ENCODE measurements at regions not wholly inside any gene's neighbourhood (a gene's known extent, or its start where the extent isn't known, plus 50 kb on each side); places are given as distances from the start of the nearest gene placed in this dataset.

GRCh38 chr16:79270011-79270410 lies 330.5 kb downstream of the MAF start:
- no peak overlapping the region for H3K27ac ChIP-seq (ENCODE audit: low read length)
- no peak for TF ChIP-seq CTCF (IDR thresholded peaks at IDR 0.05; ENCODE audit: low read length)
- TF ChIP-seq EZH2 (optimal IDR thresholded peaks at IDR 0.05; ENCODE audit: low read depth, low read length) = no peak
- no peak for TF ChIP-seq EZH2phosphoT487 (IDR thresholded peaks at IDR 0.05; ENCODE audit: low read length)
- no peaks in the 10 kb centered on the region for H3K9me2 ChIP-seq (replicated peaks; ENCODE audit: insufficient read depth, low read length)
- H3K4me2 ChIP-seq (ENCODE audit: low read depth, low read length) = no peak overlapping the region
- H2AFZ ChIP-seq (ENCODE audit: low read length) = no peak overlapping the region
- no peak overlapping the region for H3K4me3 ChIP-seq (ENCODE audit: low read length)
- H4K20me1 ChIP-seq (ENCODE audit: insufficient read depth, low read length) = no peaks in the 10 kb centered on the region
- no peaks in the 10 kb centered on the region for H3F3A ChIP-seq (ENCODE audit: insufficient read depth, low read length)
- H3K9ac ChIP-seq (ENCODE audit: low read length) = no peak overlapping the region
- H3K9me3 ChIP-seq (replicated peaks; ENCODE audit: insufficient read depth, low read length) = no peaks in the 10 kb centered on the region
- H3K27me3 ChIP-seq (replicated peaks; ENCODE audit: insufficient read depth, low read length) = no peaks in the 10 kb centered on the region
- no peaks in the 10 kb centered on the region for H3K36me3 ChIP-seq (replicated peaks; ENCODE audit: insufficient read depth, low read length)
- DNase-seq = no peak
- no peaks in the 10 kb centered on the region for H3K79me2 ChIP-seq (ENCODE audit: low read length)
- H3K4me1 ChIP-seq (ENCODE audit: low read length) = no peaks in the 10 kb centered on the region

GRCh38 chr16:79269211-79269863 lies 331.2 kb downstream of the MAF start:
- no peak overlapping the region for H2AFZ ChIP-seq (ENCODE audit: low read length)
- no peak overlapping the region for H3K4me2 ChIP-seq (ENCODE audit: low read depth, low read length)
- no peak for TF ChIP-seq EZH2 (optimal IDR thresholded peaks at IDR 0.05; ENCODE audit: low read depth, low read length)
- TF ChIP-seq CTCF (IDR thresholded peaks at IDR 0.05; ENCODE audit: low read length) = no peak
- TF ChIP-seq EZH2phosphoT487 (IDR thresholded peaks at IDR 0.05; ENCODE audit: low read length) = no peak

GRCh38 chr16:79267781-79268180 lies 332.8 kb downstream of the MAF start:
- Histone ChIP-seq H3K4me3 (ENCODE audit: low read length) (no peak overlapping the region), H3K4me1 (ENCODE audit: low read length) (no peaks in the 10 kb centered on the region), H3K9ac (ENCODE audit: low read length) (no peak overlapping the region), H3K27me3 (replicated peaks; ENCODE audit: insufficient read depth, low read length) (no peaks in the 10 kb centered on the region), H3K79me2 (ENCODE audit: low read length) (no peaks in the 10 kb centered on the region), H3K4me2 (ENCODE audit: low read depth, low read length) (no peak overlapping the region), H3K9me2 (replicated peaks; ENCODE audit: insufficient read depth, low read length) (no peaks in the 10 kb centered on the region), H3F3A (ENCODE audit: insufficient read depth, low read length) (no peaks in the 10 kb centered on the region), H4K20me1 (ENCODE audit: insufficient read depth, low read length) (no peaks in the 10 kb centered on the region), H2AFZ (ENCODE audit: low read length) (no peak overlapping the region), H3K27ac (ENCODE audit: low read length) (no peak overlapping the region), H3K36me3 (replicated peaks; ENCODE audit: insufficient read depth, low read length) (no peaks in the 10 kb centered on the region), H3K9me3 (replicated peaks; ENCODE audit: insufficient read depth, low read length) (no peaks in the 10 kb centered on the region)
- DNase-seq = no peak
- TF ChIP-seq EZH2 (optimal IDR thresholded peaks at IDR 0.05; ENCODE audit: low read depth, low read length) (no peak), CTCF (IDR thresholded peaks at IDR 0.05; ENCODE audit: low read length) (no peak), EZH2phosphoT487 (IDR thresholded peaks at IDR 0.05; ENCODE audit: low read length) (no peak)

More at GRCh38 chr16:79269211-79269863, 331.2 kb downstream of the MAF start:
- no peak for DNase-seq
- Histone ChIP-seq H3K9me2 (replicated peaks; ENCODE audit: insufficient read depth, low read length) (no peaks in the 10 kb centered on the region), H3K79me2 (ENCODE audit: low read length) (no peaks in the 10 kb centered on the region), H3K4me3 (ENCODE audit: low read length) (no peak overlapping the region), H3K9me3 (replicated peaks; ENCODE audit: insufficient read depth, low read length) (no peaks in the 10 kb centered on the region), H3K36me3 (replicated peaks; ENCODE audit: insufficient read depth, low read length) (no peaks in the 10 kb centered on the region), H3F3A (ENCODE audit: insufficient read depth, low read length) (no peaks in the 10 kb centered on the region), H3K4me1 (ENCODE audit: low read length) (no peaks in the 10 kb centered on the region), H4K20me1 (ENCODE audit: insufficient read depth, low read length) (no peaks in the 10 kb centered on the region), H3K27me3 (replicated peaks; ENCODE audit: insufficient read depth, low read length) (no peaks in the 10 kb centered on the region), H3K27ac (ENCODE audit: low read length) (no peak overlapping the region), H3K9ac (ENCODE audit: low read length) (no peak overlapping the region)

All from MM.1S (cell line).